GM18858 (cell line): ENCODE measurements at regions not wholly inside any gene's neighbourhood (a gene's known extent, or its start where the extent isn't known, plus 50 kb on each side); places are given as distances from the start of the nearest gene placed in this dataset.
"Not testable (repeated sequence)": the region's sequence is repeated elsewhere in the genome, so short reads cannot be mapped to it uniquely, and the experiment has no call there.

Experiments
- ATAC-seq: cut with Tn5 transposase; IDR thresholded peaks from one replicate; pipeline ENCODE4 v1.9.1; 2021; ENCODE audit not compliant: unreplicated experiment

DNA sequence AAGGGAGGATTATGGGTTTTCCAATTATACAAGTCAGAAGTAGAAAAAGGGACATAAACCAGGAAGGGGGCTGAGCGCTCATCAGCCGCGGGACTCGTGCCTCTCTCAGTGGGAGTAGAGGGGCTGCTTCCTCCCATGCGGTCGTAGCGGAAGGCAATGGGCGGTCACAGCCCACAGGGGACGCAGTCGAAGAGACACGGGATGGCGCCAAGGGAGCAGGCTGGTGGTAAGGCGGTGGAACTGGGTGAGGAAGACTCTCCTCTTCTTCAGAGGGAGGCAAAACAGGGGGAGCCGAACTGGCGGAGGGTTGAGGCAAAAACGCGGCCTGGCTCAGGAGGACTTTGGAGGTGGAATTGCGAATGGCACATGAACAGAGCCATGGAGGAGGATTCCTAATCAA, 677.7 kb downstream of the TMEM121 start:
- ATAC-seq = no peak

GRCh38 chr14:106207316-106207715, 680.9 kb downstream of the TMEM121 start:
- ATAC-seq = no peak

- no peak for ATAC-seq
These were observed 682.4 kb downstream of the TMEM121 start for GRCh38 chr14:106208794-106209193.

DNA sequence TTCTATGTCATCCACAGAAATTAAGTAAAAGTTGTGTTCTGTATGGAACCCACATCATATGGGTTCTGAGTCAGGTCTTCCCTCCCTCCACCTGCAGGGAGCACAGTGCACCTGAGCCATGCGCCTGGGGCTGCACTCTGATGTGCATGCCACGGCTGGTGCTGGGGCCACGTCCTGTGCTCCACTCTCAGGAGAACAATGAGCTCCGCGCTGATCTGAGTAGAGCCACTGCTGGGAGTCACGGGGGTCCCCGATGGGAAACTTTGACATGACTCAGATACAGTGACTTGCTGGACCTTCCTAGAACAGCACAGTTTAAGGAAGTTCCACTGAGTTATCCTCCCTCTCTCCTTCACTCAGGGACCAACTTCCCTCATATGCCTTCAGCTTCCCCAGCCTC, 683.4 kb downstream of the TMEM121 start:
- no peak for ATAC-seq

DNA sequence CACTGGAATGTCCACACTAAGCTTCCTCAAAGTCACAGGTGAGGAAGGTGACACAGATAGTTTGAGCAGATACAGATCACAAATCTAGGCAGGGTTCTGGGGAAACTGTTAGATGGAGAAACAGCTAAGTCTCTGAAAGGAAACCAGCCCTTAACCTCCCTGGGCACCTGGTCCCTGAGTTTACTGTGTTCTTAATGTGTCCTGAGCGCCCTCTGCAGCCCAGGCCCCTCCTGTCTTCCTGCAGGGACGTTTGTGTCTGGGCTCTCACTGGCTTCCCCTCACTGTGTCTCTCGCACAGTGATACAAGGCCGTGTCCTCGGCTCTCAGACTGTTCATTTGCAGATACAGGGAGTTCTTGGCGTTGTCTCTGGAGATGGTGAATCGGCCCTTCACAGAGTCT, 684.3 kb downstream of the TMEM121 start:
- ATAC-seq = no peak

DNA sequence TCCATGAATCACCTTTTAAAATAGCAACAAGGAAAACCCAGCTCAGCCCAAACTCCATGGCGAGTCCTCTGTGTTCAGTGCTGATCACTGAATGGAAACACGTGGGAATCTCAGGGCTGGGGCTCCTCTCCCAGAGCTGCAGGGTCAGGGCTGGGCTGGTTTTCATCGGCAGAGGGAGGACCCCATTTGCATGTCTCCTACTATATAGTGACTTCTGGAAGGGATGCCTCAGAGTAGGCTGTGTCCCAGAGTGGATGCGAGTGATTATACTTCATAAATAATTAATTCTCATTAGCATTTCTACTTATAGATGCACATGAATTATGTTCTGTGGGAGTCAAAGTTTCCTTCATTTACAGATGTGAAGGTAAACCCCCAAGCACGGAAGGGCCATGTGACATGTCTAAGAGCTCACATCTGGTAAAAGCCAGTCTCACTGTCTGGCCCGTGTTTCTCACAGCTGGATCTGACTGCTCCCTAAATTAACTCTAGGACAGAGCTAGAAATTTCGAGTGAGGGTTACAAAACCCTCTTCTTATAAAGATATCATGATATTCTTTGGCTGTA, 685.0 kb downstream of the TMEM121 start:
- ATAC-seq = no peak

GRCh38 chr14:106215229-106215628, 688.8 kb downstream of the TMEM121 start:
- ATAC-seq = no peak

DNA sequence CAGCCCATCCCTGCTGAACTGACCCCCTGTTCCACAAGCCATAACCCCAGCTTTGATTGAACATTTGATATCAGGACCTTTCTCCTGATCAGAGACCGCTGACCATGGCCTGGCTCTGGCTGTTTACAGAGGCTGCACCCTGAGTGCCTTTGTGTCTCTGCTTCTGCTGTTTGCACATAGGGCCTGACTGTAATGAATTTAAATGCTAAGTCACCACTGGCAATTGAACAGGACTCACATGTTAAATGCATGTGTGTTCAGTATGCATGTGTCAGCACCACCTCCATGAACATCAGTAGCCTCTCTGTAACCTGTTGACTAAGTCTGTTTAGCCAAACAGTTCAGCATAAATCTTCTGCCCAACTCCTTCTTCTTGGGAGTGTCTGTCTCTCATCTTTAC, 690.3 kb downstream of the TMEM121 start:
- no peak for ATAC-seq

- no peak for ATAC-seq
These were observed 691.8 kb downstream of the TMEM121 start for GRCh38 chr14:106218174-106218573.

DNA sequence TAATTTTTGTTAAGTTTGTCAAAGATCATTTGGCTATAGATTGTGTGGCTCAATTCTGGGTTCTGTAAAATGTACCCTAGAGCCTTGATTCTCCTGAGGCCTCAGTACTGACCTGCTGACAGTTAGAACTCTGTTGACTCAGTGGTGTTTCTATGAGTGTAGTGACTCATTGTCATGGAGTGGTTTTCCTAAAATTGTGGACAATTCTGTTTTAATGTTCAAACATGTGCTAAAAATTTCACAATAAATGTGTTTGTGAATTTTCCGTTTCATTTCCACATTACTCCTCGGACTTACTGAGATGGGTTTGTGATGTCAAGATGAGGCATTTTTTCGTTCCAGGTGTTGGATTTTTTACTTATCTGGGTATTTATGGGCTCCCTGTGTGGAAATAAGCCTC, 695.9 kb downstream of the TMEM121 start:
- ATAC-seq = no peak

DNA sequence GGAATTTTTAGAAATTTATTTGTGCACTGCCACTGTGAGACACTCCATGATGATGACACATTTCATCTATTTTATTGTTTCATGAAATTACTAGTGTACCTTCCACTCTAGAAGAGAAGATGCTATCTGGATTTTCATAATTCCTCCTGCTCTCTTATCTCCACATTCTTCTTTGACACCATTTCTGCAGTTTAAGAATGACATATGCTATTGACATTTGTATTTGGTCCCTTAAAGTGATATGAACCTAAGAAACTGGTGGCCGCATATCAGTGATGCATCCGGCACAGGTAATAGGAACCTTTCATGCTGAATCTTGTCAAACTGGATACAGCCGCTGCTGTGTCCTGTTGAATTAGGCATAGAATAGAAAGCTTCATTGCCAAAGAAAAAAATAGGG, 696.3 kb downstream of the TMEM121 start:
- no peak for ATAC-seq

GRCh38 chr14:106227793-106228192, 701.4 kb downstream of the TMEM121 start:
- no peak for ATAC-seq

GRCh38 chr14:106228541-106229158, 702.3 kb downstream of the TMEM121 start:
- no peak for ATAC-seq

DNA sequence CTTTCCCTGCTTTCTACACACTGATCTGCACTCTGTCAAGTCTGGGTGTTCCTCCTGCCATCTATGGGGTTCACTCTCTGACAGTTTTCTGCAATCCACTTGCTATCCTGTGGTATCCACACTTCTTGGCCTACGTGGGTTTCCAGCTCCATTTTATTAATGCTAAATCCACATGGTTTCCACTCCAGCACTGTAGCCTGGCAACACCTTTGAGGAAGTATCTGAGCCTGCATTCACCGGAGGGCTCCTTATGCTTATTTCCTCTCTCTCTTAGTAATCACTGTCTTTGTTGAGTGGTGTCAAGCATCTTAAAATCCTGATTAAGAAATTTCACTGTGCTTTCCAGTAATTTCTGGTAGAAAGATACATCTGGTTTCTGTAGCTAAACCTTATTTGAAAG, 703.7 kb downstream of the TMEM121 start:
- ATAC-seq = no peak

- ATAC-seq = not testable (repeated sequence)
These were observed 706.8 kb downstream of the TMEM121 start for GRCh38 chr14:106233191-106233590.

GRCh38 chr14:106234525-106235254, 708.3 kb downstream of the TMEM121 start:
- not testable (repeated sequence) for ATAC-seq

GRCh38 chr14:106235356-106236159, 709.2 kb downstream of the TMEM121 start:
- ATAC-seq = no peak

DNA sequence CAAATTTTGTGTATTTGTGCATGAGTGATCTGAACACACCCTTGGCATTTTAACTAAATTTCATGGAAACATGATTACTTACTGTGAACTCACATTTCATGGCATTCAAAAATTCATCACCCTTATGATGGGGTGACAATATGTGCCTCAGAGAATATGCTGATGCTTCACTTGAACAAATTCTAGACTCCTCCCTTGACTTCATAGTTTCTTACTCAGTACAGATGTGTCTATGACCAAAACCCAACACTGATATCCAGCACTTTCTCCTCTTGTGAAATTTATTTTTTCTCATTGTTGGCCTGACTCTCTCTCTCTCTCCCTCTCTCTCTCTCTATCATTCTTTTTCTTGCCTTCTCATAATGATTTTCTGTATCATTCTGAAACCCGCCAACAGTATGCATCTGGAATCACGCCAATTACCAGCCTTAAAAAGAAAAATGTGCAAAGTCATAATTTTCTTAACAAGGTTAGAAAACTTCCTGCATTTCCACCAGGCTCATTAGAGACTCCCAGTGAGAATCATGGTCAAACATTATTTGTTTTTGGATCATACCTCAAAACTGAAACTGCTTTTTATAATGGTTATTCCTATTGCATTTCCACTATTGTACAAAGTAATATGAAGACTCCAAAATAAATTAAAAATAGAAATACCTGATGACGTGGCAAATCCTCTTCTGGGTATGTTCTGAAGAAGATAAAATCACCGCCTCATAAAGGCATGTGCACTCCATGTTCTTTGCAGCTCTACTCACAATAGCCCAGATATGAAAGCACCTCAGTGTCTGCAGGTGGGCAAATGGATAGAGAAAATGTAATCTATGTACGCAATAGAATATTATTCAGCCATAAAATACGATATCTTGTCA, 722.2 kb downstream of the TMEM121 start:
- no peak for ATAC-seq

GRCh38 chr14:106253995-106254394, 727.6 kb downstream of the TMEM121 start:
- not testable (repeated sequence) for ATAC-seq

DNA sequence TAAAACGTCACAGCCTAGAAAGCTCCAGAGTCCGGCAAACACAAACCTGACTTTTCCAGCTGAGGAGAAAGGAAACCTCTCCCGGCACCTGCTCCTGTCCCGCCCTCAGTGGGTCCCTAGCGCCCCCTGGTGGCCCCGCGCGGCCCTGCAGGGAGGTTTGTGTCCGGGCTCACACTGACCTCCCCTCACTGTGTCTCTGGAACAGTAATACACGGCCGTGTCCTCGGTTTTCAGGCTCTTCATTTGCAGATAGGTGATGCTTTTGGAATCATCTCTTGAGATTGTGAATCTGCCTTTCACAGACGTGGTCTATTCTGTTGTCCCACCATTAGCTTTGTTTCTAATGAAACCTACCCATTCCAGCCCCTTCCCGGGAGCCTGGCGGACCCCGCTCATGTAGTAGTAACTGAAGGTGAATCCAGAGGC, 731.2 kb downstream of the TMEM121 start:
- ATAC-seq = not testable (repeated sequence)
